ENCODE measurements at regions not wholly inside any gene's neighbourhood (a gene's known extent, or its start where the extent isn't known, plus 50 kb on each side); places are given as distances from the start of the nearest gene placed in this dataset.

DNA sequence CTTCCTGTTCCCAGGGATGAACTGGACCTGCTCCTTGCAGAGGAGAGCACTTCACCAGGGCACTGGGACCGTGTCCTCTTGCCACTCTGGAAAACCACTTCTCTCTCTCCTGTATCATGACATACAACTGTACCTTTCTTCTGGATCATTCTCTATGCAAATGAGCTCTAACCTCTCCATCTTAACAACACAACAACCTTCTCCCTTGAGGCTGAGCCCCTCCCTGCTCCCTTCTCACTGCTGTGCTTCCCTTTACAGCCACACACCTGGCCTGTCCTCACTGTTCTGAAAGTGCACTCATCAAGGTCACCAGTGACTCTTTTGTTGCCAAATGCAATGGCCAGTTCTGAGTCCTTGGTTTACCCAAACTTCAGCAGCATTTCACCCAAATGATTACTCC lies 54.5 kb upstream of the MRPS6 start:
- Histone ChIP-seq H3K9me3 (ENCODE audit: control insufficient read depth in 4 of 4, low read length in 3 of 4) (peaks cover 0 to 4% (median under 1%) of the 10 kb centered on the region in 4 donors), H3K27ac (ENCODE audit: low read depth in 1 of 2, low read length in 2 of 2) (no peak overlapping the region), H3K4me3 (ENCODE audit: low read depth in 1 of 3, low read length in 3 of 3) (no peak overlapping the region), H3K9ac (ENCODE audit: low read depth in 1 of 2, low read length in 2 of 2) (no peak overlapping the region), H3K27me3 (ENCODE audit: control insufficient read depth in 4 of 4, insufficient read depth in 4 of 4, low read length in 3 of 4) (no peaks in the 10 kb centered on the region), H3K36me3 (ENCODE audit: control insufficient read depth in 4 of 4, insufficient read depth in 3 of 4, low read depth in 1 of 4, low read length in 3 of 4) (no peaks in the 10 kb centered on the region), H3K4me1 (ENCODE audit: control insufficient read depth in 4 of 4, insufficient read depth in 4 of 4, low read length in 3 of 4) (peaks cover 0 to 2% (median 0%) of the 10 kb centered on the region in 4 donors)
- TF ChIP-seq YY1 (IDR thresholded peaks at IDR 0.05) (no peak), JUND (IDR thresholded peaks at IDR 0.05) (no peak), FOXA1 (IDR thresholded peaks at IDR 0.05) (no peak), HNF4A (conservative IDR thresholded peaks at IDR 0.05) (no peak), FOXA2 (IDR thresholded peaks at IDR 0.05) (no peak), TAF1 (conservative IDR thresholded peaks at IDR 0.05) (no peak), NR2F2 (IDR thresholded peaks at IDR 0.05) (no peak), RAD21 (IDR thresholded peaks at IDR 0.05) (no peak), EGR1 (IDR thresholded peaks at IDR 0.05; ENCODE audit: low read depth in 2 of 2) (no peak)
- TF ChIP-seq, protein P1, sequence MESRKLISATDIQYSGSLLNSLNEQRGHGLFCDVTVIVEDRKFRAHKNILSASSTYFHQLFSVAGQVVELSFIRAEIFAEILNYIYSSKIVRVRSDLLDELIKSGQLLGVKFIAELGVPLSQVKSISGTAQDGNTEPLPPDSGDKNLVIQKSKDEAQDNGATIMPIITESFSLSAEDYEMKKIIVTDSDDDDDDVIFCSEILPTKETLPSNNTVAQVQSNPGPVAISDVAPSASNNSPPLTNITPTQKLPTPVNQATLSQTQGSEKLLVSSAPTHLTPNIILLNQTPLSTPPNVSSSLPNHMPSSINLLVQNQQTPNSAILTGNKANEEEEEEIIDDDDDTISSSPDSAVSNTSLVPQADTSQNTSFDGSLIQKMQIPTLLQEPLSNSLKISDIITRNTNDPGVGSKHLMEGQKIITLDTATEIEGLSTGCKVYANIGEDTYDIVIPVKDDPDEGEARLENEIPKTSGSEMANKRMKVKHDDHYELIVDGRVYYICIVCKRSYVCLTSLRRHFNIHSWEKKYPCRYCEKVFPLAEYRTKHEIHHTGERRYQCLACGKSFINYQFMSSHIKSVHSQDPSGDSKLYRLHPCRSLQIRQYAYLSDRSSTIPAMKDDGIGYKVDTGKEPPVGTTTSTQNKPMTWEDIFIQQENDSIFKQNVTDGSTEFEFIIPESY (IDR thresholded peaks at IDR 0.05) = no peak
- TF ChIP-seq, protein P2, sequence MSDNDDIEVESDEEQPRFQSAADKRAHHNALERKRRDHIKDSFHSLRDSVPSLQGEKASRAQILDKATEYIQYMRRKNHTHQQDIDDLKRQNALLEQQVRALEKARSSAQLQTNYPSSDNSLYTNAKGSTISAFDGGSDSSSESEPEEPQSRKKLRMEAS (IDR thresholded peaks at IDR 0.05) = no peak
- TF ChIP-seq, protein P3, sequence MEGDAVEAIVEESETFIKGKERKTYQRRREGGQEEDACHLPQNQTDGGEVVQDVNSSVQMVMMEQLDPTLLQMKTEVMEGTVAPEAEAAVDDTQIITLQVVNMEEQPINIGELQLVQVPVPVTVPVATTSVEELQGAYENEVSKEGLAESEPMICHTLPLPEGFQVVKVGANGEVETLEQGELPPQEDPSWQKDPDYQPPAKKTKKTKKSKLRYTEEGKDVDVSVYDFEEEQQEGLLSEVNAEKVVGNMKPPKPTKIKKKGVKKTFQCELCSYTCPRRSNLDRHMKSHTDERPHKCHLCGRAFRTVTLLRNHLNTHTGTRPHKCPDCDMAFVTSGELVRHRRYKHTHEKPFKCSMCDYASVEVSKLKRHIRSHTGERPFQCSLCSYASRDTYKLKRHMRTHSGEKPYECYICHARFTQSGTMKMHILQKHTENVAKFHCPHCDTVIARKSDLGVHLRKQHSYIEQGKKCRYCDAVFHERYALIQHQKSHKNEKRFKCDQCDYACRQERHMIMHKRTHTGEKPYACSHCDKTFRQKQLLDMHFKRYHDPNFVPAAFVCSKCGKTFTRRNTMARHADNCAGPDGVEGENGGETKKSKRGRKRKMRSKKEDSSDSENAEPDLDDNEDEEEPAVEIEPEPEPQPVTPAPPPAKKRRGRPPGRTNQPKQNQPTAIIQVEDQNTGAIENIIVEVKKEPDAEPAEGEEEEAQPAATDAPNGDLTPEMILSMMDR (IDR thresholded peaks at IDR 0.05; ENCODE audit: low read depth, low read length, missing input control) = no peak
- no peak for DNase-seq (ENCODE audit: low spot score)
- WGBS = 78% methylated on average over 1 of the region's 1 CpG

DNA sequence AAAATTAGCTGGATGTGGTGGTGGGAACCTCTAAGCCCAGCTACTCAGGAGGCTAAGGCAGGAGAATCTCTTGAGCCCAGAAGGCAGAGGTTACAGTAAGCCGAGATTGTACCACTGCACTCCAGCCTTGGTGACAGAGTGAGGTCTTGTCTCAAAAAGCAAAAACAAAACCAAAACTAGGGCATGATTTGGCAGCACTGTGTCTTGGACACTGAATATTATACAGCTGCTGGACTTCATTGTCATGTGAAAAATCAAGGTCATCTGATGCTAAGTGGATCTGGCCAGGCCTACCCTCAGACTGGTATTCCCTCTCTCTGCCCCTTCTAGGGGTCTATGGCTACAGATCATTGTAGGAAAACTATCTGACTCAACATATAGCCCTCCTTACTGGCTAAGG lies 55.2 kb upstream of the MRPS6 start:
- Histone ChIP-seq H3K4me3 (ENCODE audit: low read depth in 1 of 3, low read length in 3 of 3) (no peak overlapping the region), H3K36me3 (ENCODE audit: control insufficient read depth in 4 of 4, insufficient read depth in 3 of 4, low read depth in 1 of 4, low read length in 3 of 4) (no peaks in the 10 kb centered on the region), H3K4me1 (ENCODE audit: control insufficient read depth in 4 of 4, insufficient read depth in 4 of 4, low read length in 3 of 4) (peaks cover 0 to 2% (median 0%) of the 10 kb centered on the region in 4 donors), H3K27me3 (ENCODE audit: control insufficient read depth in 4 of 4, insufficient read depth in 4 of 4, low read length in 3 of 4) (no peaks in the 10 kb centered on the region), H3K27ac (ENCODE audit: low read depth in 1 of 2, low read length in 2 of 2) (no peak overlapping the region), H3K9ac (ENCODE audit: low read depth in 1 of 2, low read length in 2 of 2) (no peak overlapping the region), H3K9me3 (ENCODE audit: control insufficient read depth in 4 of 4, low read length in 3 of 4) (peaks cover 0 to 4% (median 3%) of the 10 kb centered on the region in 4 donors)
- no peak for DNase-seq (ENCODE audit: low spot score)
- TF ChIP-seq HNF4A (conservative IDR thresholded peaks at IDR 0.05) = no peak
- TF ChIP-seq, protein P3 (IDR thresholded peaks at IDR 0.05; ENCODE audit: low read depth, low read length, missing input control) = no peak
- TF ChIP-seq NR2F2 (IDR thresholded peaks at IDR 0.05) = no peak
- TF ChIP-seq FOXA1 (IDR thresholded peaks at IDR 0.05) = no peak
- no peak for TF ChIP-seq JUND (IDR thresholded peaks at IDR 0.05)
- no peak for TF ChIP-seq GABPA (IDR thresholded peaks at IDR 0.05 in 1 of 2, conservative IDR thresholded peaks at IDR 0.05 in 1 of 2)
- TF ChIP-seq, protein P2 (IDR thresholded peaks at IDR 0.05) = no peak
- TF ChIP-seq TAF1 (conservative IDR thresholded peaks at IDR 0.05) = no peak
- TF ChIP-seq, protein P4, sequence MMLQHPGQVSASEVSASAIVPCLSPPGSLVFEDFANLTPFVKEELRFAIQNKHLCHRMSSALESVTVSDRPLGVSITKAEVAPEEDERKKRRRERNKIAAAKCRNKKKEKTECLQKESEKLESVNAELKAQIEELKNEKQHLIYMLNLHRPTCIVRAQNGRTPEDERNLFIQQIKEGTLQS (IDR thresholded peaks at IDR 0.05) = no peak
- TF ChIP-seq EGR1 (IDR thresholded peaks at IDR 0.05; ENCODE audit: low read depth in 2 of 2) = no peak
- no peak for TF ChIP-seq YY1 (IDR thresholded peaks at IDR 0.05)
- TF ChIP-seq RAD21 (IDR thresholded peaks at IDR 0.05) = no peak
- no peak for TF ChIP-seq HNF4G (IDR thresholded peaks at IDR 0.05)
- TF ChIP-seq, protein P1 (IDR thresholded peaks at IDR 0.05) = no peak
- WGBS = 95% methylated on average over 1 of the region's 1 CpG

Data from liver (tissue), 8 donors.